Lower leg skin (tissue), 3 donors: ENCODE measurements at regions not wholly inside any gene's neighbourhood (a gene's known extent, or its start where the extent isn't known, plus 50 kb on each side); places are given as distances from the start of the nearest gene placed in this dataset.

Experiments
- POLR2A ChIP-seq, 2 donors: fragments of 450-650 bp; IDR thresholded peaks; one replicate each; pipeline ENCODE4 v1.6.1; 2016 to 2017; ENCODE audit warnings: antibody characterized with exemption in 2 of 2, mild to moderate bottlenecking in 1 of 2, moderate library complexity in 1 of 2
- TF ChIP-seq, protein P1 (sequence below), 3 donors: fragments of 450-650 bp; IDR thresholded peaks; one replicate each; pipeline ENCODE4 v1.5.1; 2016; ENCODE audit warnings: antibody characterized with exemption in 3 of 3, mild to moderate bottlenecking in 3 of 3, moderate library complexity in 2 of 3

DNA sequence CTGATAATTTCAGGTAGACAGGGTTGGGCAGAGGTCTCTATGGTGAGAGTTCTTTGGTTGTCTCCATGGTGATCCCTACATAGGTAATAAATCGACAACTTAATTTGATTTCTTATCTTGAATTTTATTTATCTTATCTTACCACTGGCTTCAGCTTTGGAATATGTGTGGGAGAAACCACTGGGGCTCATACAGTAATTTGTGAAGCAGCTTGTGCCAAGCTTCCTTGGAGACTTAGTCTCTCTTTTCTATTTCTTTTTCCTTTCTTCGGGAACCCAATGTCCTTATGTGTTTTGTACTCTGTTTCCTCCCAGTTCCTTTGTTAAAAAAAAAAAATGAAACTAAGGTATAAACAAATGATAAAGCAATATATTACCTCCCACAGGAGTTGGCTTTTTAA is 242.4 kb upstream of the CNKSR2 start:
- TF ChIP-seq, protein P1, sequence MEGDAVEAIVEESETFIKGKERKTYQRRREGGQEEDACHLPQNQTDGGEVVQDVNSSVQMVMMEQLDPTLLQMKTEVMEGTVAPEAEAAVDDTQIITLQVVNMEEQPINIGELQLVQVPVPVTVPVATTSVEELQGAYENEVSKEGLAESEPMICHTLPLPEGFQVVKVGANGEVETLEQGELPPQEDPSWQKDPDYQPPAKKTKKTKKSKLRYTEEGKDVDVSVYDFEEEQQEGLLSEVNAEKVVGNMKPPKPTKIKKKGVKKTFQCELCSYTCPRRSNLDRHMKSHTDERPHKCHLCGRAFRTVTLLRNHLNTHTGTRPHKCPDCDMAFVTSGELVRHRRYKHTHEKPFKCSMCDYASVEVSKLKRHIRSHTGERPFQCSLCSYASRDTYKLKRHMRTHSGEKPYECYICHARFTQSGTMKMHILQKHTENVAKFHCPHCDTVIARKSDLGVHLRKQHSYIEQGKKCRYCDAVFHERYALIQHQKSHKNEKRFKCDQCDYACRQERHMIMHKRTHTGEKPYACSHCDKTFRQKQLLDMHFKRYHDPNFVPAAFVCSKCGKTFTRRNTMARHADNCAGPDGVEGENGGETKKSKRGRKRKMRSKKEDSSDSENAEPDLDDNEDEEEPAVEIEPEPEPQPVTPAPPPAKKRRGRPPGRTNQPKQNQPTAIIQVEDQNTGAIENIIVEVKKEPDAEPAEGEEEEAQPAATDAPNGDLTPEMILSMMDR (IDR thresholded peaks at IDR 0.05), result no peak
- TF ChIP-seq POLR2A (IDR thresholded peaks at IDR 0.05), result no peak
